HAP-1 (cell line): ENCODE measurements at regions not wholly inside any gene's neighbourhood (a gene's known extent, or its start where the extent isn't known, plus 50 kb on each side); places are given as distances from the start of the nearest gene placed in this dataset.

Experiments
- DNase-seq, 2 experiments: peaks; one replicate each; pipeline ENCODE4 v3.0.0-alpha.2; 2016 to 2020; ENCODE audit warnings: low spot score in 2 of 2
- H3K27me3 ChIP-seq: fragments of 250-450 bp; sonication (Bioruptor Pico); 2 replicates; pipeline ENCODE4 v1.5.1; 2020; ENCODE audit warnings: low read depth, mild to moderate bottlenecking, moderate library complexity
- H3K36me3 ChIP-seq: fragments of 250-450 bp; sonication (Bioruptor Pico); replicated peaks from 2 replicates; pipeline ENCODE4 v1.5.1; 2020; ENCODE audit warnings: mild to moderate bottlenecking
- H3K4me1 ChIP-seq: fragments of 250-450 bp; sonication (Bioruptor Pico); 2 replicates; pipeline ENCODE4 v1.5.1; 2020; ENCODE audit warnings: mild to moderate bottlenecking
- H3K4me3 ChIP-seq: fragments of 250-450 bp; sonication (Bioruptor Pico); 2 replicates; pipeline ENCODE4 v1.5.1; 2020; ENCODE audit warnings: mild to moderate bottlenecking, moderate library complexity
- H3K9me3 ChIP-seq: fragments of 250-450 bp; sonication (Bioruptor Pico); 2 replicates; pipeline ENCODE4 v1.5.1; 2020; ENCODE audit warnings: mild to moderate bottlenecking, moderate library complexity
- in situ Hi-C: fragments of 300-500 bp; cut with MboI; formaldehyde crosslinking; loops from 3 replicates; pipeline ENCODE4 v1.14.3; 2020; ENCODE audit warnings: low sequenced_read_pairs, inconsistent platforms, mixed read lengths

DNA sequence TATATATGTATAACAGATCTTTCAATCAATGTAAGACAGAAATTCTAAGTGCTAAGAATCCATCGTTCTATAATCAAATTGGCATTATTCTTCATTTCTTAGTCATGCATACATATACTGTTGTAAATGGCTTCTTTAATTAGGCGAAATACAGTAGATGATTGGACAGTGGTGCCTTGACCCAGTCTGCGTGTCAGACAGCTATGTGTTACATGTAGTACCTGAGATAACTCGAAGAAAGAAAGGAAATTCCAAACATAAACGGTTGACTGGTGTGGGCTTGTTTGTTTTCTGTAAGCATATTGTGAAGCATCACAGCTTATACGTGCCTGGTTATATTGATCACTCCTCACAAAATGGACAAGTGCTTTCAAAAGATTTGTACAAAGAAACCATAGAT, 210.5 kb downstream of the ETNK1 start:
- no peak for DNase-seq

GRCh38 chr12:22850185-22850584, 225.2 kb downstream of the ETNK1 start:
- Histone ChIP-seq H3K27me3 (no peaks in the 10 kb centered on the region), H3K4me1 (no peaks in the 10 kb centered on the region), H3K4me3 (no peak overlapping the region), H3K9me3 (no peaks in the 10 kb centered on the region), H3K36me3 (no peaks in the 10 kb centered on the region)
- DNase-seq = no peak
- in situ Hi-C loops = loop anchor here (25.0 kb wide), 1 partner anchor 212 kb away; no protein-coding TSS in a partner anchor

More for the DNA sequence above, 210.5 kb downstream of the ETNK1 start:
- Histone ChIP-seq H3K36me3 (no peaks in the 10 kb centered on the region), H3K27me3 (no peaks in the 10 kb centered on the region), H3K4me1 (no peaks in the 10 kb centered on the region), H3K4me3 (no peak overlapping the region), H3K9me3 (no peaks in the 10 kb centered on the region)
- in situ Hi-C loops = no loop called here

- in situ Hi-C loops = loop anchor here (25.0 kb wide), 1 partner anchor 211 kb away; no protein-coding TSS in a partner anchor
- no peaks in the 10 kb centered on the region for H3K27me3 ChIP-seq
- H3K36me3 ChIP-seq = no peaks in the 10 kb centered on the region
- DNase-seq = no peak
- no peaks in the 10 kb centered on the region for H3K9me3 ChIP-seq
- H3K4me1 ChIP-seq = no peaks in the 10 kb centered on the region
- no peak overlapping the region for H3K4me3 ChIP-seq
These were observed 226.6 kb downstream of the ETNK1 start for GRCh38 chr12:22851532-22851931.

GRCh38 chr12:22855456-22855855, 230.5 kb downstream of the ETNK1 start:
- H3K27me3 ChIP-seq = no peaks in the 10 kb centered on the region
- no peaks in the 10 kb centered on the region for H3K4me1 ChIP-seq
- no peaks in the 10 kb centered on the region for H3K36me3 ChIP-seq
- no peaks in the 10 kb centered on the region for H3K9me3 ChIP-seq
- in situ Hi-C loops = loop anchor here (25.0 kb wide), 1 partner anchor 207 kb away; no protein-coding TSS in a partner anchor
- H3K4me3 ChIP-seq = no peak overlapping the region
- no peak for DNase-seq

DNA sequence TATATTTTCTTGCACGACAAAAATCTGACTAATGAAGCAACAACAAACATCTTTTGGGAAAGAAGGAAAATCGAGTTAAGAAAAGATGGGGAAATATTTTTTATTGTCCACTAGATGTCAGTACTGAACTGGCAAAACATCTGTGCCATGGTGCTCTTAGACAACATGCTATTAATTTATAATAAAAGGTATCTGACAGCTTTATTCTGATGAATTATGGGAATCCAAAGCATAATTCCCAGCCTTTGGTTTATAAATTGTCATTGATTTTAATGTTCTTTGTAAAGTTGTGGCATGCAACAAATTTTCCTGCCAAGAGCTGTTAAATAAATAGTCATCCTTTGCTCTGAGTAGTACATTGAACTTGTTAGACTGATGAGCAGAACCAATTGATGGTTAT, 231.2 kb downstream of the ETNK1 start:
- peak in 1 of 2 experiments; percentile 61 for DNase-seq
- Histone ChIP-seq H3K4me1 (no peaks in the 10 kb centered on the region), H3K27me3 (peaks cover 2% of the 10 kb centered on the region; the same call in 1 of the 2 replicates), H3K9me3 (no peaks in the 10 kb centered on the region), H3K4me3 (no peak overlapping the region), H3K36me3 (no peaks in the 10 kb centered on the region)
- in situ Hi-C loops = loop anchor here (25.0 kb wide), 1 partner anchor 206 kb away; no protein-coding TSS in a partner anchor

- H3K4me1 ChIP-seq = 0 out of 2 replicates have a peak, but pooled peaks cover 2% of the 10 kb centered on the region
- H3K4me3 ChIP-seq = no peak overlapping the region
- H3K9me3 ChIP-seq = no peaks in the 10 kb centered on the region
- in situ Hi-C loops = loop anchor here (25.0 kb wide), 1 partner anchor 203 kb away; no protein-coding TSS in a partner anchor
- DNase-seq = no peak
- no peaks in the 10 kb centered on the region for H3K36me3 ChIP-seq
- peaks cover 3% of the 10 kb centered on the region for H3K27me3 ChIP-seq
These were observed 234.0 kb downstream of the ETNK1 start for GRCh38 chr12:22858849-22859570.

GRCh38 chr12:22860926-22861325, 236.0 kb downstream of the ETNK1 start:
- H3K27me3 ChIP-seq = peaks cover 3% of the 10 kb centered on the region
- H3K9me3 ChIP-seq = no peaks in the 10 kb centered on the region
- no peaks in the 10 kb centered on the region for H3K36me3 ChIP-seq
- DNase-seq = no peak
- in situ Hi-C loops = loop anchor here (25.0 kb wide), 1 partner anchor 201 kb away; no protein-coding TSS in a partner anchor
- H3K4me3 ChIP-seq = no peak overlapping the region
- 0 out of 2 replicates have a peak, but pooled peaks cover 2% of the 10 kb centered on the region for H3K4me1 ChIP-seq

GRCh38 chr12:22865822-22866221, 240.9 kb downstream of the ETNK1 start:
- Histone ChIP-seq H3K4me3 (no peak overlapping the region), H3K27me3 (peaks cover 3% of the 10 kb centered on the region), H3K9me3 (no peaks in the 10 kb centered on the region), H3K4me1 (0 out of 2 replicates have a peak, but pooled peaks cover 2% of the 10 kb centered on the region), H3K36me3 (no peaks in the 10 kb centered on the region)
- no peak for DNase-seq
- in situ Hi-C loops = loop anchor here (25.0 kb wide), 1 partner anchor 196 kb away; no protein-coding TSS in a partner anchor

DNA sequence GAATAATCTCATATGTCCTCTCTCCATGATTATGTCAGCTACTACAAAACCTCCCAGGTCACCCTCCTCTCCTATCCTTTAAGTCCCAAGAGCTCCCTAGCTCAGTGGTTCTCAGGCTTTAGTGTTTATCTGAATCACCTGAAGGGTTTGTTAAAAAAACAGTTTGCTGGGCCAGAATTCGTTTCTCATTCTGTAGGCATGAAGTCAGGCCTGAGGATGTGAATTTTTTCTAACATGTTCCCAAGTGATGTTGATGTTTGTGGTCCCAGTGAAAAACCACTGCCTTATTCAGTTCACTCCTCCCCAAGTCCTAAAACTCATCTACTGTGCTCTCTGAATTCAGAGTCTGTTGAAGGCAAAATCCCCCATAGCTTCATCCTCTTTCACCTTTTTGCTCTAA, 241.4 kb downstream of the ETNK1 start:
- DNase-seq = no peak
- in situ Hi-C loops = loop anchor here (25.0 kb wide), 1 partner anchor 196 kb away; no protein-coding TSS in a partner anchor
- Histone ChIP-seq H3K36me3 (no peaks in the 10 kb centered on the region), H3K27me3 (no peaks in the 10 kb centered on the region; the same call in 1 of the 2 replicates), H3K4me3 (no peak overlapping the region), H3K4me1 (0 out of 2 replicates have a peak, but pooled peaks cover 2% of the 10 kb centered on the region), H3K9me3 (no peaks in the 10 kb centered on the region)

DNA sequence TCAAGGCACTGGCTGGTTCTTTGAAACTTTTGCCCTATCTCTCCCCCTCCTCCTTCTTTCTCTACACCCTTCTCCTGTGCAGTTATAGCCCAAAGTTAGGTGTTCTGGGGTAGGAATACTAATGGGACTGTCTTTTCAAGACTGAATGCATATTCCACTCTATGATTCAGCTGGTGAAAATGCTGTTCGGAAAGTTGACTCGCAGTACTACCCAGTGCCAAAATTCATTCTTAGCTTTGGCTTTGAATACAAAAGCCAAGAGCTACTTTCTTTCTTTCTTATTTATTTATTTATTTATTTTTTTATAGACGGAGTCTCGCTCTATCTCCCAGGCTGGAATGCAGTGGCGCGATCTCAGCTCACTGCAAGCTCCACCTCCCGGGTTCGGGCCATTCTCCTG, 249.2 kb downstream of the ETNK1 start:
- no peaks in the 10 kb centered on the region for H3K27me3 ChIP-seq
- H3K36me3 ChIP-seq = no peaks in the 10 kb centered on the region
- no peaks in the 10 kb centered on the region for H3K9me3 ChIP-seq
- H3K4me3 ChIP-seq = no peak overlapping the region
- in situ Hi-C loops = loop anchor here (25.0 kb wide), 1 partner anchor 188 kb away; no protein-coding TSS in a partner anchor
- no peak for DNase-seq
- no peaks in the 10 kb centered on the region for H3K4me1 ChIP-seq

- no peaks in the 10 kb centered on the region for H3K27me3 ChIP-seq
- in situ Hi-C loops = no loop called here
- H3K4me1 ChIP-seq = no peaks in the 10 kb centered on the region
- no peak for DNase-seq
- H3K4me3 ChIP-seq = no peak overlapping the region
- no peaks in the 10 kb centered on the region for H3K9me3 ChIP-seq
- H3K36me3 ChIP-seq = no peaks in the 10 kb centered on the region
These were observed 251.3 kb downstream of the ETNK1 start for GRCh38 chr12:22876262-22876661.

DNA sequence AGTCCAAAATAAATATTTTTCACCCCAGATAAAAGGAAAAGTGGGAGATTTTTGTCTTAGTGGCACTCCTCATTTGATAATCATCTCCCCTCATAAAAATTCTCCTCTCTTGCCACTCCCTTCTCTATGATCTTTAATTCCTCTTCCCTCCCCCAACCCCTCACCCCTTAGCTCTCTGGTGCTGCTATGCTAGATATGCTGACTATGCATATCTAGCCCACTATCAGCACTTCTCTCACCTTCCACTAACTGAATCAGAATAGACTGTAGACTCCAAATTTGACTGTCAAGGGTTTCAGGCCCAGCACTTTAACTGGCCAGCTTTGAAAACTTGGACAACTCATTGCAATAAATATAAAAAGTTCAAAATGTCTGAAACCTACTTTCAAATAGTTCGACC, 254.2 kb downstream of the ETNK1 start:
- Histone ChIP-seq H3K4me1 (no peaks in the 10 kb centered on the region), H3K9me3 (no peaks in the 10 kb centered on the region), H3K36me3 (no peaks in the 10 kb centered on the region), H3K27me3 (no peaks in the 10 kb centered on the region), H3K4me3 (no peak overlapping the region)
- in situ Hi-C loops = no loop called here
- no peak for DNase-seq

GRCh38 chr12:22880331-22880730, 255.4 kb downstream of the ETNK1 start:
- Histone ChIP-seq H3K4me3 (no peak overlapping the region), H3K36me3 (no peaks in the 10 kb centered on the region), H3K27me3 (no peaks in the 10 kb centered on the region), H3K4me1 (no peaks in the 10 kb centered on the region), H3K9me3 (no peaks in the 10 kb centered on the region)
- in situ Hi-C loops = no loop called here
- DNase-seq = no peak

DNA sequence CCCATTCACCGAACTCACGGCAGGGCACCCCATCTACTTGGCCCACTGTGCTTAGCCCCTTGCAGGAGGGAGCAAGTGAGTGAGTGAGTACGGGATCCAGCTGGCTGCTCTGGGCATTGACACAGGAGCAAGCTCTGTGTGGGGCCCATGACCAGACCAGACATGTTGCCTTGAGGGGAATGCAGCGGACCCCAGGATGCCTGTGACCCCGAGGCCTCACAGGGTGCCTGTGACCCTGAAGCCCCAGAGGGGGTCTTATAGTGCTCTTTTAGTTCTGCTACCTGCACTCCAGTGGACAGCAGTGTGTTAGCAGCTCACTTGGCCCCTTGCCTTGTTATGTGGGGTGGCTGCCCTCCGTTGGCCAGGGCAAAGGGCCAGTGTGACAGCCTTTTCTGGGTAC, 255.8 kb downstream of the ETNK1 start:
- in situ Hi-C loops = no loop called here
- DNase-seq = no peak
- no peaks in the 10 kb centered on the region for H3K4me1 ChIP-seq
- no peaks in the 10 kb centered on the region for H3K36me3 ChIP-seq
- H3K9me3 ChIP-seq = no peaks in the 10 kb centered on the region
- H3K4me3 ChIP-seq = no peak overlapping the region
- no peaks in the 10 kb centered on the region for H3K27me3 ChIP-seq
